OCI-LY1 (cell line): ENCODE measurements at regions not wholly inside any gene's neighbourhood (a gene's known extent, or its start where the extent isn't known, plus 50 kb on each side); places are given as distances from the start of the nearest gene placed in this dataset.

Experiments
- H2AFZ ChIP-seq: fragments of 200-600 bp; sonication (generic), shearing (Covaris generic); 2 replicates; pipeline ENCODE4 v1.6.0; 2014; ENCODE audit warnings: antibody characterized with exemption, mild to moderate bottlenecking, low read length
- H3F3A ChIP-seq: fragments of 200-600 bp; sonication (generic), shearing (Covaris generic); 2 replicates; pipeline ENCODE4 v1.6.0; 2014; ENCODE audit warnings: mild to moderate bottlenecking, antibody characterized with exemption, low read length, moderate library complexity; ENCODE audit not compliant: insufficient read depth
- H3K27ac ChIP-seq: fragments of 200-600 bp; sonication (generic); 2 replicates; pipeline ENCODE4 v1.5.1; 2014; ENCODE audit warnings: low read length, mixed run types, mild to moderate bottlenecking, low read depth; ENCODE audit not compliant: poor library complexity, severe bottlenecking
- H3K27me3 ChIP-seq: fragments of 200-600 bp; sonication (generic); 2 replicates; pipeline ENCODE4 v1.6.0; 2014; ENCODE audit warnings: antibody characterized with exemption, mild to moderate bottlenecking, low read length, moderate library complexity; ENCODE audit not compliant: insufficient read depth
- H3K36me3 ChIP-seq: fragments of 200-600 bp; sonication (generic); 2 replicates; pipeline ENCODE4 v1.6.1; 2014; ENCODE audit warnings: mild to moderate bottlenecking, antibody characterized with exemption, low read length, moderate library complexity, mixed read lengths; ENCODE audit not compliant: insufficient read depth
- H3K4me1 ChIP-seq: fragments of 200-600 bp; sonication (generic); 2 replicates; pipeline ENCODE4 v1.5.1; 2014; ENCODE audit warnings: mild to moderate bottlenecking, low read length, moderate library complexity; ENCODE audit not compliant: insufficient read depth, severe bottlenecking
- H3K4me2 ChIP-seq: fragments of 200-600 bp; sonication (generic), shearing (Covaris generic); 2 replicates; pipeline ENCODE4 v1.6.1; 2014; ENCODE audit warnings: low read length
- H3K4me3 ChIP-seq: fragments of 200-600 bp; sonication (generic); 2 replicates; pipeline ENCODE4 v1.5.1; 2014; ENCODE audit warnings: low read length, low read depth, mild to moderate bottlenecking, mixed read lengths; ENCODE audit not compliant: poor library complexity, severe bottlenecking
- H3K79me2 ChIP-seq: fragments of 200-600 bp; shearing (Covaris generic); 2 replicates; pipeline ENCODE4 v1.6.1; 2016; ENCODE audit warnings: mixed run types, low read length, mixed read lengths; ENCODE audit not compliant: insufficient read depth
- H3K9ac ChIP-seq: fragments of 200-600 bp; sonication (generic), shearing (Covaris generic); 2 replicates; pipeline ENCODE4 v1.6.1; 2014; ENCODE audit warnings: mild to moderate bottlenecking, low read length, mixed read lengths
- H3K9me2 ChIP-seq: fragments of 200-600 bp; sonication (generic), shearing (Covaris generic); 2 replicates; pipeline ENCODE4 v1.6.1; 2014; ENCODE audit warnings: low read depth, mild to moderate bottlenecking, low read length, mixed read lengths
- H3K9me3 ChIP-seq: fragments of 200-600 bp; shearing (Covaris generic); 2 replicates; pipeline ENCODE4 v1.6.1; 2014; ENCODE audit warnings: low read length, mixed read lengths
- H4K20me1 ChIP-seq: fragments of 200-600 bp; sonication (generic), shearing (Covaris generic); 2 replicates; pipeline ENCODE4 v1.6.0; 2016; ENCODE audit warnings: mild to moderate bottlenecking, low read length; ENCODE audit not compliant: insufficient read depth
- CTCF ChIP-seq: fragments of 200-600 bp; sonication (generic), shearing (Covaris generic); IDR thresholded peaks from 2 replicates; pipeline ENCODE4 v1.5.1; 2017; ENCODE audit warnings: mild to moderate bottlenecking, antibody characterized with exemption, low read length, moderate library complexity, mixed read lengths
- EZH2 ChIP-seq: fragments of 200-600 bp; sonication (generic), shearing (Covaris generic); IDR thresholded peaks from 2 replicates; pipeline ENCODE4 v1.8.0; 2017; ENCODE audit warnings: borderline replicate concordance, mixed run types, mild to moderate bottlenecking, antibody characterized with exemption, low read length, moderate library complexity, mixed read lengths

- no peaks in the 10 kb centered on the region for H3F3A ChIP-seq
- H3K36me3 ChIP-seq, result no peaks in the 10 kb centered on the region
- no peak overlapping the region for H3K9ac ChIP-seq
- no peaks in the 10 kb centered on the region for H3K9me3 ChIP-seq
- H3K9me2 ChIP-seq, result no peaks in the 10 kb centered on the region
- no peaks in the 10 kb centered on the region for H3K27me3 ChIP-seq
- no peak for TF ChIP-seq CTCF
- no peak for TF ChIP-seq EZH2
- H3K4me3 ChIP-seq, result no peak overlapping the region
- H3K4me2 ChIP-seq, result no peak overlapping the region
- no peak overlapping the region for H2AFZ ChIP-seq
- H3K27ac ChIP-seq, result no peak overlapping the region
- H3K79me2 ChIP-seq, result no peaks in the 10 kb centered on the region
- no peaks in the 10 kb centered on the region for H4K20me1 ChIP-seq
- H3K4me1 ChIP-seq, result no peaks in the 10 kb centered on the region
Observed at GRCh38 chr10:4197676-4198075, 412.7 kb upstream of the KLF6 start.

- H3K79me2 ChIP-seq, result no peaks in the 10 kb centered on the region
- no peak overlapping the region for H3K4me3 ChIP-seq
- no peaks in the 10 kb centered on the region for H3K4me1 ChIP-seq
- TF ChIP-seq CTCF, result no peak
- no peak for TF ChIP-seq EZH2
- no peaks in the 10 kb centered on the region for H3K36me3 ChIP-seq
- H4K20me1 ChIP-seq, result no peaks in the 10 kb centered on the region
- no peaks in the 10 kb centered on the region for H3K9me3 ChIP-seq
- no peak overlapping the region for H3K27ac ChIP-seq
- no peaks in the 10 kb centered on the region for H3K27me3 ChIP-seq
- no peak overlapping the region for H2AFZ ChIP-seq
- no peaks in the 10 kb centered on the region for H3F3A ChIP-seq
- H3K9ac ChIP-seq, result no peak overlapping the region
- no peaks in the 10 kb centered on the region for H3K9me2 ChIP-seq
- no peak overlapping the region for H3K4me2 ChIP-seq
Observed at GRCh38 chr10:4196771-4197390, 411.9 kb upstream of the KLF6 start.

- Histone ChIP-seq H4K20me1 (no peaks in the 10 kb centered on the region), H3K4me2 (no peak overlapping the region), H3K36me3 (no peaks in the 10 kb centered on the region), H3K4me3 (no peak overlapping the region), H3K27ac (no peak overlapping the region), H3F3A (no peaks in the 10 kb centered on the region), H3K4me1 (no peaks in the 10 kb centered on the region), H3K9ac (no peak overlapping the region), H3K79me2 (no peaks in the 10 kb centered on the region), H3K27me3 (no peaks in the 10 kb centered on the region), H2AFZ (no peak overlapping the region), H3K9me2 (no peaks in the 10 kb centered on the region), H3K9me3 (no peaks in the 10 kb centered on the region)
- TF ChIP-seq CTCF (no peak), EZH2 (no peak)
Observed at GRCh38 chr10:4196183-4196582, 411.2 kb upstream of the KLF6 start.
